ENCODE measurements at regions not wholly inside any gene's neighbourhood (a gene's known extent, or its start where the extent isn't known, plus 50 kb on each side); places are given as distances from the start of the nearest gene placed in this dataset.
"Not testable (repeated sequence)": the region's sequence is repeated elsewhere in the genome, so short reads cannot be mapped to it uniquely, and the experiment has no call there.

GRCh38 chr10:81444242-81444929, 430.6 kb upstream of the NRG3 start:
- DNase-seq (ENCODE audit: low spot score) = no peak

DNA sequence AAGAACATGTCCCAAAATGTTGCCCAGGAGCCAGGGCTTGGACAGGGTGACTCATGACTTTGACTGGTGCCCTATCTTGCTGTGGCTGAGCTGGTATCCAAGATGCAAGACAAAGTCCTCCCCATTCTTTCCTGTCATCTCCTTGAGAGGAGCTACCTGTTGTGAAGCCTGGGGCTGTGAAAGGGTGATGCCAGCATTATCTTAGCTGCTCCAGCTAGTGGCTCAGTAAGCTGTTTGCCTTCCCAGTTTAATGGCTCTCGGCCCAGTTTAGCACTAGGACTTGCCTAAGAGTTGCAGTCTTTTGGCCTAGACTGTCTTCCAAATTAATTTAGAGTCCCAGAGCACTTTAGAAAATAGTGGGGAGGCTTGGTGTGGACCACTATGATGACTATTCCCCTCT, 424.3 kb upstream of the NRG3 start:
- DNase-seq (ENCODE audit: low spot score) = no peak

DNA sequence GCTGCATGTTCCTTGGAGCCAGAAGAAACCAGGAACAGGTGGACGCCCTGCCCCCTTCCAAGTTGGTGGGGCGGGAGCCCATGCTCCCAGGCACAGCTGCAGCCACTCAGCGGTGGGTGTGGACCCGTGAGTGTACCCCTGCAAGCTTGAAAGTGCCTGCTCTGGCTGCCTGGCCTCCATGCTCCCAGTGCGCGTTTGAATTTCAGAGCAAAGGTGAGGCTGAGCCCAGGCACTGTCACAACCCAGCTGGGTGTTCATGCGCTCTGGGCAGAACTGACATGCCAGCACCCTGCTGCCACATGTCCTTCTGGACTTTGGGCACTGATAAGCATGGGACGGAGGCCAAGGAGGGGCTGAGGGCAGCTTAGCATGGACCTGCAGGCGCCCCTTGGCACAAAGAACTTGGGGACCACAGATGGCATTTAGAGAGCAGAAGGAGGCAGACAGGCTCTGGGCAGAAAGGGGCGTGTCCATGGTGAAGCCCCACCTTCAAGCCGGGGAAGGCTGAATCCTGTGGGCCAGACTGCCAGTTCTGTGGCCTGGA, 402.0 kb upstream of the NRG3 start:
- DNase-seq (ENCODE audit: low spot score) = no peak

DNA sequence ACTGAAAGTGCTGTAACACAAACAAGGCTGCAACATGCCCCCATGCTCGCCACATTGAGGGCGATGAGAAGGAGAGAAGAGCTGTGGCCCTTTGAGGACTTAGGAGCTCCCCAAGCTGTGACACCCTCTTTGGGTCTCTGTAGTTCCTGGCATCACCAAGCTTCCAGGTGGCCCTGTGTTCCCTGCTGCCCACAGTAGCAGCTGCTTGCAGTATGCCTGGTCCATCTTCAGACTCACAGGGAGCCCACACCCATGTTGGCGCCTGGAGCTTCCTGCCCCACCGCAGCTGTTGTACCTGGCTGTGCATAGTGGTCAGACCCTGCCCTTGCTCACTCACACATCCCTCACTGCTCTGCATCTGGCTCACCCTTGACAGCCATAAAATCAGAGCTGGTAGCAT, 401.2 kb upstream of the NRG3 start:
- no peak for DNase-seq (ENCODE audit: low spot score)

GRCh38 chr10:81479316-81479715, 395.7 kb upstream of the NRG3 start:
- DNase-seq (ENCODE audit: low spot score) = no peak

DNA sequence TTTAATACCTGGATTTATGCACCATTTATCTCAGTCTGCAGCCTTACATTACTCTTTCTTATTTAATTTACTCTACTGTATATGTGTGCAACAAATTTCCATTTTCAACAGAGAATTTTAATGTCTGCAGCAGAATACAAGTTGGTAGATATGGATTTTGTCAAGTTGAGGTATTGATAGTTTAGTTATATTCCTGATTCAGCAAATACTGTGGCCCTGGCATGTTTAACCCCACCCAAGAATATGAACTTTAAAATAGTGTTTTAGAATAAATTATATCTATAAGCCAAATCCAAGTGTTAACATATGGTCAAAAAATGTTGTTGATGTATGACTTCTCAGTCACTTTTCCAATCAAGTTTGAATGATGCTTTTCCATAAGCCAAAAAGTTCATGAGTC, 378.4 kb upstream of the NRG3 start:
- DNase-seq (ENCODE audit: low spot score) = no peak

DNA sequence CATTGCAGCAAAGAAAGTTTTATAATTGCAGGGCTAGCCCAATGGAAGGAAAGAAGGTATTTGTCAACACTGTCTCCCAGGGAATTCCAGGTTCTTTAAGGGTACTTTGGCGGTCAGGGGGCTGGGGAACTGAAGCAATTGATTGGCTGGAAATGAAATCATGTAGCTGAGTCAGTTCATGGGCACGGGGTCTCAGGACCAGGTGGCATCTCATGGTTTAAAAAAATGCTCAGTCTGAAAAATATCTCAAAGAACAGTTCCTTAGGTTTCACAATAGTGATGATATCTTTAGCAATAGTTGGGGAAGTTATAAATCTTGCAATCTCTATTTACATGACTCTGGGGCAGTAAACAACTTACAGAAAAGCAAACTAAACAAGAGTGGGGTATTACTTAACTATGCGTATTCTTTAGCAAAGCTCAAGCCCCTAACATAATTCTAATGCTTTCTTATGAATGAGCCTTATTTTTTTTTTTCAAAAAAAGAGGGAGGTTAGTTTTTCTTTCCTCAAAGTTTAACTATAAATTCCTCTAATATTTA, 376.9 kb upstream of the NRG3 start:
- no peak for DNase-seq (ENCODE audit: low spot score)

GRCh38 chr10:81502677-81503359, 372.2 kb upstream of the NRG3 start:
- no peak for DNase-seq (ENCODE audit: low spot score)

GRCh38 chr10:81505777-81506176, 369.2 kb upstream of the NRG3 start:
- not testable (repeated sequence) for DNase-seq (ENCODE audit: low spot score)

DNA sequence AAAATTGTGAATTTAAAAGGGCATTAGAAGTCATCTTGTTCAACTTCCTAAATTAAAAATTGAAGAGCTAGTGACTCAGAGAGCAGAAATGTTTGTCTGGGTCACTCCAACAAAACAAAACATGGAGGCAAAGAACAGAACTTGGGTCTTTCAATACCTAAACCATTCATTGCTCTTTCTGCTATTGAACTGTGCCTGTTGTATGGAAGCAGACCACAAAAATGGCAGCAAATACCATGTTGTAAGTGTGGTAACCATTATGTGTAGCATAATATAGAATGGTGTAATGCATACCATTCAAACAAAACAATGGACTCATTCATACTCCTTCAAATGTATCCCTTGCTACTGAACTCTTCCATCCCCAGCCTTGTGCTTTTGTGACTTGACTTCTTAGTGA, 360.2 kb upstream of the NRG3 start:
- no peak for DNase-seq (ENCODE audit: low spot score)

- no peak for DNase-seq (ENCODE audit: low spot score)
These were observed 354.3 kb upstream of the NRG3 start for GRCh38 chr10:81520688-81521087.

GRCh38 chr10:81524467-81524866, 350.5 kb upstream of the NRG3 start:
- no peak for DNase-seq (ENCODE audit: low spot score)

DNA sequence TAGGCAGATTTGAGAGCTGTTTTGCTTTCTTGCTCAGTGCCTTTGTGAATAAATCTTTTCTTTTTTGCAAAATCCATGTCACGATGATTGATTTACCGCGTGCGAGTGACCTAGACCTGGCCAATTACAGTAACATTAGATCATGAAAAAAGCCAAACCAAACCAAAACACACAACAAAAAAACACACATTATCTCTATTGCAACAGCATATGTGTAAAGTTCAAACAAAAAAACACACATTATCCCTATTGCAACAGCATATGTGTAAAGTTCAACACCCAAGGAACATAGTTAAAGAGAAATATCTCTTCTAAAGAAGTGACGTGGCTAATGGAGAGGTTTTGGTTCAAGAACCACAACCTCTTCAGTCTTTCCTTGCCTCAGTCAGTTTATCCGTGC, 342.6 kb upstream of the NRG3 start:
- DNase-seq (ENCODE audit: low spot score) = no peak

GRCh38 chr10:81534991-81535390, 340.0 kb upstream of the NRG3 start:
- no peak for DNase-seq (ENCODE audit: low spot score)

DNA sequence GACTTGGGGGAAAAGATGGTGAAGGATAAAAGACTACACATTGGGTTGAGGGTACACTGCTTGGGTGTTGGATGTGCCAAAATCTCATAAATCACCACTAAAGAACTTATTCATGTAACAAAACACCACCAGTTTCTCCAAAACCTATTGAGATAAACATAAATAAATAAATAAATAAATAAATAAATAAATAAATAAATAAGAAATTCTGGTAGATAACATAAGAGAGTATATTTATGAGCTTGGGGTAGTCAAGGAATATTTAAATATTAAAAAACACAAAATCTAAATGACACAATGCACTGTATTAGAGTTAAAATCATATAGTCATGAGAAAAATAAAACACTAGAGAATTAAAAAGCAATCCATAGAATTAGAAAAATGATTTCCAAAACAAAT, 333.5 kb upstream of the NRG3 start:
- no peak for DNase-seq (ENCODE audit: low spot score)

DNA sequence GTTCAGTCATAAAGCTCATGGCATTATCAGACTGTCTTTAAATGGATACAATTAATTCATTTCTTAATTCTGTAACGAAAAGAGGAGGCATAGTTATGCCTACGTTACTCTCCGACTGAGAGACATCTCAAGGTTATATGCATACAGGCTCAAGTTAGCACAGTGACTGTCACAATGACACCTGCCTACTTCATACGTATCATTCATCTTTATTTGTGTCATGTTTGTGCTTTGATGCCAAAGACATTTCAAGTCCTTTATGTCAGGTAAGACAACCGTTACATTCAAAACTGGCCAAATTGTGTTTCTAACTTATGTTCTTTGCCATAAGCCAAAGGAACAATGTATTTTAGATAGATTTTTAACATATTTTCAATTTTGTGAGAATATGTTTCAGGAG, 328.8 kb upstream of the NRG3 start:
- DNase-seq (ENCODE audit: low spot score) = no peak

- DNase-seq (ENCODE audit: low spot score) = no peak
These were observed 326.8 kb upstream of the NRG3 start for GRCh38 chr10:81548160-81548559.

DNA sequence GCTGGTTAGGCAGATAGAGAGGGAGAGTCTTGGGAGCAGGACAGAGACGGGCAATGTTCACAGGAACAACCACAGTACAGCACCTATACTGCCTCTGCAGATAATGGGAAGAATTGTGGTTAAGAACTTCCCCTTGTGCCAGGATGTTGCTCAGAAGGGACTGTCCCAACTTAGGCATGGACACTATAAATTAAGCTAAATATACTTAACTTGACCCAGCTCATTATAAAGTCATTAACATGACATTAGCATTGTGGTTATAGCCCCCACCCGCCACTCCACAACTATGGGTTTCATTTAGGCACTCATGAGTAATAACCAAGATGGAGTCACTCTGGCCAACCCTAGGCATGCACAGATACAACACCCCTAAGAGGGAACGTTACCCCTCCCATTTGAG, 310.9 kb upstream of the NRG3 start:
- no peak for DNase-seq (ENCODE audit: low spot score)

DNA sequence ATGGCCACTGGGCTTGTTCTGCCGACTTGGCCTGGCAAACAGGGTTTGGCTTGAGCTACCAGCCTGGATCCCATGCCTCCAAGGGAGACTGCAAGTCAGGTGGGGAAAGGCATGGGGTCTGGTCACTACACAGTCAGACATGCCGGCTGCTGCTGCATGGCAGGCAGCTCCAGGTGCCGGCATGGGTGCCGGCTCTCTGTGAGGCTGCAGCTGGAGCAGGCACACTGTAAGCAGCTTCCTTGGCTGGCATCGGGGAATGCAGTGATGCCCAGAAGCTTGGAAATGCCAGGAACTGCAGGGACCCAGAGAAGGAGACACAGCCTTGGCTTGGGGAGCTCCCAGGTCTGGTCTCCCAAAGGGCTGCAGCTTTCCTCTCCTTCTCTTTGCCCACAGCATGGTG, 305.5 kb upstream of the NRG3 start:
- DNase-seq (ENCODE audit: low spot score) = no peak

- DNase-seq (ENCODE audit: low spot score) = no peak
These were observed 304.6 kb upstream of the NRG3 start for GRCh38 chr10:81570349-81570748.

- DNase-seq (ENCODE audit: low spot score) = no peak
These were observed 303.9 kb upstream of the NRG3 start for GRCh38 chr10:81570878-81571794.

GRCh38 chr10:81575036-81575435, 300.0 kb upstream of the NRG3 start:
- DNase-seq (ENCODE audit: low spot score) = no peak

Measured in kidney capillary endothelial cell (primary cell).